T-cell (primary cell): ENCODE measurements at regions not wholly inside any gene's neighbourhood (a gene's known extent, or its start where the extent isn't known, plus 50 kb on each side); places are given as distances from the start of the nearest gene placed in this dataset.
"Not testable (repeated sequence)": the region's sequence is repeated elsewhere in the genome, so short reads cannot be mapped to it uniquely, and the experiment has no call there.

ENCODE experiments used
- ATAC-seq, 4 experiments: fragments of 200-7000 bp in 3 of 4; fragments of 150-1000 bp in 1 of 4; cut with Tn5 transposase; replicated peaks in 1 of 4; 1 replicate in 3 of 4; 2 replicates in 1 of 4; pipeline ENCODE4 v1.10.0; 2021; ENCODE audit warnings: moderate library complexity in 3 of 4, mild to moderate bottlenecking in 2 of 4, moderate number of reproducible peaks in 1 of 4
- CTCF ChIA-PET, 2 donors: fragments of 300-600 bp; sonication (Branson Sonifier 250); formaldehyde crosslinking; loops; one replicate each; lab custom pipeline; 2022; ENCODE audit warnings: antibody characterized with exemption in 2 of 2; lab: Charles Lee
- POLR2A ChIA-PET, 2 donors: fragments of 300-600 bp; sonication (Branson Sonifier 250); formaldehyde crosslinking; loops; one replicate each; lab custom pipeline; 2022; ENCODE audit warnings: antibody characterized with exemption in 2 of 2; lab: Charles Lee
- DNase-seq, 35 experiments: peaks; one replicate each; pipeline versions ENCODE4 v3.0.0 to v3.0.0-alpha.2; 2013 to 2023
- H3K27ac ChIP-seq: one replicate; pipeline ENCODE4 v1.5.1; 2013; ENCODE audit warnings: low read length
- H3K27me3 ChIP-seq, 2 experiments: replicated peaks in 1 of 2; 1 replicate in 1 of 2; 2 replicates in 1 of 2; pipeline versions ENCODE4 v1.6.1 to v1.7.0; 2013; ENCODE audit warnings: low read length in 1 of 2, mixed read lengths in 1 of 2; ENCODE audit not compliant: control insufficient read depth in 2 of 2, insufficient read depth in 2 of 2; ENCODE audit errors: extremely low read depth in 1 of 2
- H3K36me3 ChIP-seq, 2 donors: 1 replicate in 1 of 2; 2 replicates in 1 of 2; pipeline versions ENCODE4 v1.6.1 to v1.7.0; 2013; ENCODE audit warnings: low read length in 1 of 2; ENCODE audit not compliant: control insufficient read depth in 2 of 2, insufficient read depth in 1 of 2; ENCODE audit errors: extremely low read depth in 1 of 2
- H3K4me1 ChIP-seq, 2 experiments: 1 replicate in 1 of 2; 2 replicates in 1 of 2; pipeline versions ENCODE4 v1.6.1 to v1.7.0; 2013; ENCODE audit warnings: low read length in 2 of 2, mixed read lengths in 1 of 2; ENCODE audit not compliant: insufficient read depth in 2 of 2, control insufficient read depth in 1 of 2; ENCODE audit errors: extremely low read depth in 1 of 2
- H3K4me3 ChIP-seq, 2 donors: 1 replicate in 1 of 2; 2 replicates in 1 of 2; pipeline versions ENCODE4 v1.5.1 to v1.7.0; 2013; ENCODE audit warnings: mild to moderate bottlenecking in 2 of 2, low read length in 1 of 2, moderate library complexity in 1 of 2; ENCODE audit not compliant: control insufficient read depth in 1 of 2; ENCODE audit errors: extremely low read depth in 1 of 2
- H3K9me3 ChIP-seq: 2 replicates; pipeline ENCODE4 v1.7.0; 2013
- H3K27ac Mint-ChIP-seq, 2 donors: one replicate each; pipeline ENCODE4 v1.8.0; 2020 to 2021; ENCODE audit warnings: mild to moderate bottlenecking in 2 of 2, mixed read lengths in 2 of 2
- H3K27me3 Mint-ChIP-seq, 2 donors: one replicate each; pipeline ENCODE4 v1.8.0; 2021 to 2022; ENCODE audit warnings: mixed read lengths in 2 of 2
- H3K36me3 Mint-ChIP-seq: one replicate; pipeline ENCODE4 v1.8.0; 2021; ENCODE audit warnings: mixed read lengths
- H3K4me1 Mint-ChIP-seq, 3 donors: one replicate each; pipeline ENCODE4 v1.8.0; 2020 to 2022; ENCODE audit warnings: mixed read lengths in 3 of 3, mild to moderate bottlenecking in 1 of 3
- H3K4me3 Mint-ChIP-seq, 3 donors: one replicate each; pipeline ENCODE4 v1.8.0; 2020 to 2022; ENCODE audit warnings: mild to moderate bottlenecking in 3 of 3, mixed read lengths in 3 of 3, moderate library complexity in 3 of 3
- H3K9me3 Mint-ChIP-seq, 3 donors: one replicate each; pipeline ENCODE4 v1.8.0; 2020 to 2022; ENCODE audit warnings: mixed read lengths in 3 of 3
- WGBS: methylation state at CpG from one replicate; pipeline ENCODE4 v1.1.5; 2013; ENCODE audit warnings: missing lambda C conversion rate; ENCODE audit not compliant: insufficient coverage; 5-methylcytosine and 5-hydroxymethylcytosine counted together

- no CpG with 5 or more reads among the region's 1 CpG for WGBS
- DNase-seq = no peak
- H3K4me1 Mint-ChIP-seq = no peaks in the 10 kb centered on the region
- no peak for ATAC-seq
- Histone ChIP-seq H3K27ac (no peak overlapping the region), H3K4me1 (no peaks in the 10 kb centered on the region), H3K36me3 (no peaks in the 10 kb centered on the region), H3K9me3 (no peaks in the 10 kb centered on the region), H3K27me3 (no peaks in the 10 kb centered on the region), H3K4me3 (no peak overlapping the region)
- H3K4me3 Mint-ChIP-seq = no peak overlapping the region
- ChIA-PET POLR2A (no interaction called here), CTCF (no interaction called here)
- no peaks in the 10 kb centered on the region for H3K36me3 Mint-ChIP-seq
- peaks cover 0 to 3% of the 10 kb centered on the region in 2 donors for H3K27me3 Mint-ChIP-seq
- peaks cover 11 to 18% (median 12%) of the 10 kb centered on the region in 3 donors for H3K9me3 Mint-ChIP-seq
- no peak overlapping the region for H3K27ac Mint-ChIP-seq
Observed at GRCh38 chr2:145905371-145905770, 1385.5 kb upstream of the ZEB2 start.

GRCh38 chr2:145897151-145897550 lies 1377.2 kb upstream of the ZEB2 start:
- Mint-ChIP-seq H3K27me3 (no peaks in the 10 kb centered on the region), H3K4me1 (no peaks in the 10 kb centered on the region), H3K9me3 (peaks cover 0 to 23% (median 0%) of the 10 kb centered on the region in 3 donors), H3K36me3 (no peaks in the 10 kb centered on the region), H3K4me3 (no peak overlapping the region), H3K27ac (no peak overlapping the region)
- Histone ChIP-seq H3K9me3 (no peaks in the 10 kb centered on the region), H3K4me3 (no peak overlapping the region), H3K36me3 (no peaks in the 10 kb centered on the region), H3K27me3 (no peaks in the 10 kb centered on the region), H3K4me1 (no peaks in the 10 kb centered on the region), H3K27ac (no peak overlapping the region)
- ChIA-PET POLR2A (no interaction called here), CTCF (no interaction called here)
- DNase-seq (no peak), ATAC-seq (no peak)
- WGBS = 77% methylated on average over 4 of the region's 6 CpGs

GRCh38 chr2:145887915-145888314 lies 1368.0 kb upstream of the ZEB2 start:
- Histone ChIP-seq H3K36me3 (no peaks in the 10 kb centered on the region), H3K9me3 (no peaks in the 10 kb centered on the region), H3K27me3 (no peaks in the 10 kb centered on the region), H3K4me1 (no peaks in the 10 kb centered on the region), H3K4me3 (no peak overlapping the region), H3K27ac (no peak overlapping the region)
- Mint-ChIP-seq H3K27me3 (no peaks in the 10 kb centered on the region), H3K4me3 (no peak overlapping the region), H3K9me3 (peaks cover 0 to 10% (median 3%) of the 10 kb centered on the region in 3 donors), H3K4me1 (no peaks in the 10 kb centered on the region), H3K27ac (no peak overlapping the region), H3K36me3 (no peaks in the 10 kb centered on the region)
- ChIA-PET CTCF (no interaction called here), POLR2A (no interaction called here)
- WGBS = no CpG with 5 or more reads among the region's 1 CpG
- DNase-seq (no peak), ATAC-seq (no peak)

GRCh38 chr2:145880997-145881396 lies 1361.1 kb upstream of the ZEB2 start:
- CTCF ChIA-PET, H3K4me1 Mint-ChIP-seq, H3K27ac Mint-ChIP-seq, H3K36me3 ChIP-seq, H3K9me3 ChIP-seq, H3K9me3 Mint-ChIP-seq, H3K27me3 Mint-ChIP-seq, H3K27ac ChIP-seq, H3K36me3 Mint-ChIP-seq, H3K4me3 Mint-ChIP-seq, H3K4me1 ChIP-seq, H3K27me3 ChIP-seq, H3K4me3 ChIP-seq, POLR2A ChIA-PET, DNase-seq, ATAC-seq: not testable (repeated sequence)
- WGBS = 97% methylated on average over 16 of the region's 23 CpGs

GRCh38 chr2:145875016-145875415 lies 1355.1 kb upstream of the ZEB2 start:
- H3K9me3 Mint-ChIP-seq = peaks cover 0 to 8% (median 0%) of the 10 kb centered on the region in 3 donors
- Histone ChIP-seq H3K27ac (no peak overlapping the region), H3K4me1 (no peaks in the 10 kb centered on the region), H3K4me3 (no peak overlapping the region), H3K27me3 (no peaks in the 10 kb centered on the region), H3K9me3 (no peaks in the 10 kb centered on the region), H3K36me3 (no peaks in the 10 kb centered on the region)
- ATAC-seq (no peak), DNase-seq (no peak)
- no peaks in the 10 kb centered on the region for H3K4me1 Mint-ChIP-seq
- no peaks in the 10 kb centered on the region for H3K27me3 Mint-ChIP-seq
- no peaks in the 10 kb centered on the region for H3K36me3 Mint-ChIP-seq
- H3K27ac Mint-ChIP-seq = no peak overlapping the region
- CTCF ChIA-PET = no interaction called here
- WGBS = 59% methylated on average over 4 of the region's 5 CpGs
- POLR2A ChIA-PET = no interaction called here
- H3K4me3 Mint-ChIP-seq = no peak overlapping the region

GRCh38 chr2:145874466-145874865 lies 1354.5 kb upstream of the ZEB2 start:
- Mint-ChIP-seq H3K27me3 (no peaks in the 10 kb centered on the region), H3K36me3 (no peaks in the 10 kb centered on the region), H3K27ac (no peak overlapping the region), H3K4me1 (no peaks in the 10 kb centered on the region), H3K4me3 (no peak overlapping the region), H3K9me3 (peaks cover 0 to 8% (median 0%) of the 10 kb centered on the region in 3 donors)
- no peaks in the 10 kb centered on the region for H3K9me3 ChIP-seq
- H3K27ac ChIP-seq = no peak overlapping the region
- no peaks in the 10 kb centered on the region for H3K4me1 ChIP-seq
- no peaks in the 10 kb centered on the region for H3K36me3 ChIP-seq
- WGBS = no CpG with 5 or more reads among the region's 1 CpG
- no peaks in the 10 kb centered on the region for H3K27me3 ChIP-seq
- ChIA-PET POLR2A (no interaction called here), CTCF (no interaction called here)
- H3K4me3 ChIP-seq = no peak overlapping the region
- ATAC-seq = no peak
- DNase-seq = no peak

GRCh38 chr2:145864501-145864900 lies 1344.6 kb upstream of the ZEB2 start:
- no peaks in the 10 kb centered on the region for H3K4me1 ChIP-seq
- no peaks in the 10 kb centered on the region for H3K27me3 Mint-ChIP-seq
- H3K27ac ChIP-seq = no peak overlapping the region
- no peak overlapping the region for H3K4me3 ChIP-seq
- H3K4me1 Mint-ChIP-seq = no peaks in the 10 kb centered on the region
- ChIA-PET POLR2A (no interaction called here), CTCF (no interaction called here)
- H3K27me3 ChIP-seq = no peaks in the 10 kb centered on the region
- no peak overlapping the region for H3K27ac Mint-ChIP-seq
- DNase-seq (no peak), ATAC-seq (no peak)
- no CpG with 5 or more reads among the region's 3 CpGs for WGBS
- H3K9me3 ChIP-seq = no peaks in the 10 kb centered on the region
- H3K36me3 Mint-ChIP-seq = no peaks in the 10 kb centered on the region
- no peaks in the 10 kb centered on the region for H3K36me3 ChIP-seq
- no peak overlapping the region for H3K4me3 Mint-ChIP-seq
- peaks cover 0 to 2% (median 0%) of the 10 kb centered on the region in 3 donors for H3K9me3 Mint-ChIP-seq
